ENCODE measurements at regions not wholly inside any gene's neighbourhood (a gene's known extent, or its start where the extent isn't known, plus 50 kb on each side); places are given as distances from the start of the nearest gene placed in this dataset.

- DNase-seq = no peak
Measured at GRCh38 chr2:10964052-10964790, 52.5 kb downstream of the KCNF1 start.

- no peak for DNase-seq
Measured at GRCh38 chr2:10965241-10965843, 53.6 kb downstream of the KCNF1 start.

- DNase-seq = no peak
Measured at GRCh38 chr2:10966056-10966455, 54.3 kb downstream of the KCNF1 start.

- DNase-seq = no peak
Measured at GRCh38 chr2:10966741-10967140, 55.0 kb downstream of the KCNF1 start.

- no peak for DNase-seq
Measured at GRCh38 chr2:10968176-10968575, 56.4 kb downstream of the KCNF1 start.

GRCh38 chr2:10970666-10971065 is 58.9 kb downstream of the KCNF1 start:
- no peak for DNase-seq

- DNase-seq = no peak
Measured at GRCh38 chr2:10971161-10971887, 59.6 kb downstream of the KCNF1 start.

GRCh38 chr2:10971888-10972260 is 60.1 kb downstream of the KCNF1 start:
- no peak for DNase-seq

- DNase-seq = no peak
Measured at GRCh38 chr2:10972683-10973433, 61.1 kb downstream of the KCNF1 start.

GRCh38 chr2:10973766-10974165 is 62.0 kb downstream of the KCNF1 start:
- no peak for DNase-seq

- DNase-seq = no peak
Measured at GRCh38 chr2:10977003-10977402, 65.3 kb downstream of the KCNF1 start.

GRCh38 chr2:10977621-10978020 is 65.9 kb downstream of the KCNF1 start:
- DNase-seq = no peak

- no peak for DNase-seq
Measured at GRCh38 chr2:10978090-10978670, 66.4 kb downstream of the KCNF1 start.

GRCh38 chr2:10980071-10980470 is 68.3 kb downstream of the KCNF1 start:
- no peak for DNase-seq

GRCh38 chr2:10980886-10981425 is 69.2 kb downstream of the KCNF1 start:
- no peak for DNase-seq

- no peak for DNase-seq
Measured at GRCh38 chr2:10981451-10981850, 69.7 kb downstream of the KCNF1 start.

- no peak for DNase-seq
Measured at GRCh38 chr2:10981941-10982431, 70.3 kb downstream of the KCNF1 start.

GRCh38 chr2:10982931-10983701 is 71.4 kb downstream of the KCNF1 start:
- DNase-seq = peak; percentile 47

- DNase-seq = no peak
Measured at GRCh38 chr2:10983711-10984110, 72.0 kb downstream of the KCNF1 start.

- no peak for DNase-seq
Measured at GRCh38 chr2:10984418-10985135, 72.8 kb downstream of the KCNF1 start.

Measured in muscle of arm (tissue), 1 donor.